HEK293 (cell line): ENCODE measurements at regions not wholly inside any gene's neighbourhood (a gene's known extent, or its start where the extent isn't known, plus 50 kb on each side); places are given as distances from the start of the nearest gene placed in this dataset.

Experiments
- CTCF ChIA-PET: fragments of 350-600 bp; formaldehyde crosslinking; extraction: SDS; loops from one replicate; lab custom pipeline; 2021; ENCODE audit warnings: antibody characterized with exemption; lab: Yijun Ruan, JAX
- POLR2A ChIA-PET: fragments of 300-600 bp; formaldehyde crosslinking; extraction: SDS; loops from one replicate; lab custom pipeline; 2020; ENCODE audit warnings: antibody characterized with exemption, inconsistent platforms; lab: Yijun Ruan, JAX
- H3K27ac ChIP-seq: fragments of 200-500 bp; sonication (Bioruptor generic); 2 replicates; pipeline ENCODE4 v1.5.1; 2014; ENCODE audit warnings: low read depth, low read length, control low read depth, inconsistent platforms; ENCODE audit errors: extremely low read depth
- H3K36me3 ChIP-seq, 2 experiments: fragments of 200-500 bp in 1 of 2; sonication (Bioruptor generic) in 1 of 2; 1 replicate in 1 of 2; 2 replicates in 1 of 2; pipeline ENCODE4 v1.5.1; 2014 to 2017; ENCODE audit warnings: inconsistent platforms in 2 of 2, low read length in 2 of 2; ENCODE audit not compliant: control insufficient read depth in 2 of 2, insufficient read depth in 1 of 2
- H3K4me1 ChIP-seq: fragments of 200-500 bp; sonication (Bioruptor generic); 2 replicates; pipeline ENCODE4 v1.5.1; 2014; ENCODE audit warnings: mild to moderate bottlenecking, low read length, inconsistent platforms; ENCODE audit not compliant: control insufficient read depth, insufficient read depth
- H3K4me3 ChIP-seq: 2 replicates; pipeline ENCODE4 v1.5.1; 2011; ENCODE audit warnings: low read depth, mild to moderate bottlenecking, control low read depth, low read length, moderate library complexity
- H3K9me3 ChIP-seq: fragments of 200-500 bp; sonication (Bioruptor generic); 2 replicates; pipeline ENCODE4 v1.5.1; 2014; ENCODE audit warnings: low read depth, low read length, inconsistent platforms; ENCODE audit not compliant: control insufficient read depth, insufficient read depth
- MYNN ChIP-seq: fragments of 450-650 bp; formaldehyde crosslinking; IDR thresholded peaks from 2 replicates; pipeline ENCODE4 v1.5.1; 2016; ENCODE audit warnings: missing biosample characterization, missing genetic modification characterization, borderline replicate concordance
- SP2 ChIP-seq: fragments of 450-650 bp; formaldehyde crosslinking; IDR thresholded peaks from 2 replicates; pipeline ENCODE4 v1.5.1; 2016; ENCODE audit warnings: missing biosample characterization, missing genetic modification characterization
- TCF7L2 ChIP-seq: IDR thresholded peaks from 2 replicates; pipeline ENCODE4 v1.6.1; 2011; ENCODE audit warnings: low read depth, mild to moderate bottlenecking, inconsistent platforms, low read length, moderate library complexity, borderline replicate concordance
- ZNF155 ChIP-seq: fragments of 450-650 bp; formaldehyde crosslinking; IDR thresholded peaks from 2 replicates; pipeline ENCODE4 v1.5.1; 2016; ENCODE audit warnings: missing biosample characterization, missing genetic modification characterization
- ZNF18 ChIP-seq: fragments of 450-650 bp; formaldehyde crosslinking; IDR thresholded peaks from 2 replicates; pipeline ENCODE4 v1.5.1; 2016; ENCODE audit warnings: missing biosample characterization, missing genetic modification characterization
- ZNF223 ChIP-seq: fragments of 450-650 bp; formaldehyde crosslinking; IDR thresholded peaks from 2 replicates; pipeline ENCODE4 v1.5.1; 2016; ENCODE audit warnings: missing biosample characterization, missing genetic modification characterization
- ZNF23 ChIP-seq: fragments of 450-650 bp; formaldehyde crosslinking; IDR thresholded peaks from 2 replicates; pipeline ENCODE4 v1.5.1; 2016; ENCODE audit warnings: missing biosample characterization, missing genetic modification characterization, borderline replicate concordance
- ZNF416 ChIP-seq: fragments of 450-650 bp; formaldehyde crosslinking; IDR thresholded peaks from 2 replicates; pipeline ENCODE4 v1.5.1; 2016; ENCODE audit warnings: missing biosample characterization, missing genetic modification characterization
- ZNF560 ChIP-seq: fragments of 450-650 bp; formaldehyde crosslinking; IDR thresholded peaks from 2 replicates; pipeline ENCODE4 v1.5.1; 2017; ENCODE audit warnings: missing biosample characterization, missing genetic modification characterization, borderline replicate concordance
- ZNF654 ChIP-seq: fragments of 450-650 bp; formaldehyde crosslinking; IDR thresholded peaks from 2 replicates; pipeline ENCODE4 v1.5.1; 2016; ENCODE audit warnings: low read depth, missing biosample characterization, missing genetic modification characterization
- ZSCAN18 ChIP-seq: fragments of 450-650 bp; formaldehyde crosslinking; IDR thresholded peaks from 2 replicates; pipeline ENCODE4 v1.5.1; 2016; ENCODE audit warnings: missing biosample characterization, missing genetic modification characterization
- TF ChIP-seq, protein P1 (sequence below): fragments of 450-650 bp; formaldehyde crosslinking; conservative IDR thresholded peaks from 2 replicates; pipeline ENCODE4 v1.5.1; 2016; ENCODE audit warnings: low read depth, missing biosample characterization, missing genetic modification characterization
- TF ChIP-seq, protein P2 (sequence below): fragments of 450-650 bp; formaldehyde crosslinking; IDR thresholded peaks from 2 replicates; pipeline ENCODE4 v1.5.1; 2017; ENCODE audit warnings: missing biosample characterization, missing genetic modification characterization

DNA sequence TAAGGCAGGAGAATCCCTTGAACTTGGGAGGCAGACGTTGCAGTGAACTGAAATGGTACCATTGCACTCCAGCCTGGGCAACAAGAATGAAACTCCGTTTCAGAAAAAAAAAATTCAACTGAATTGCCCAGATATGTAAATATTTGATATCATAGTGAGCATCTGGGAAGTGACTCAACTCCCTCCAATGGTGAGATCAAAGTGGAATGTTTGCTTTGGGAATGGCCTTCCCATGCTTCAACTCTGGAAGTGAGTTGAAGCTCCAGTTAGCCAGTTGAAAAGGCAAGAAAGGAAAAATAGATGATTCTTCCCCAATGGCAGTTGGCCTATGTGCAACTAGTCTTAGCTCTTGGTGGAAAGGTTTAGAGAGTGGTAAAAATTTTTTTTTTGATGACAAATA lies 131.6 kb upstream of the CMC1 start:
- CTCF ChIA-PET = interaction anchor here (0.6 to 1.1 kb wide), 3 partner anchors 12 to 388 kb away, joined by 3 read pairs; partner anchors contain the start of gene EOMES
- no peak overlapping the region for H3K4me3 ChIP-seq
- TF ChIP-seq SP2 (tag by site-specific recombination) = no peak
- POLR2A ChIA-PET = no interaction called here
- H3K27ac ChIP-seq = no peak overlapping the region
- no peaks in the 10 kb centered on the region for H3K4me1 ChIP-seq
- no peaks in the 10 kb centered on the region for H3K9me3 ChIP-seq
- H3K36me3 ChIP-seq = no peaks in the 10 kb centered on the region

DNA sequence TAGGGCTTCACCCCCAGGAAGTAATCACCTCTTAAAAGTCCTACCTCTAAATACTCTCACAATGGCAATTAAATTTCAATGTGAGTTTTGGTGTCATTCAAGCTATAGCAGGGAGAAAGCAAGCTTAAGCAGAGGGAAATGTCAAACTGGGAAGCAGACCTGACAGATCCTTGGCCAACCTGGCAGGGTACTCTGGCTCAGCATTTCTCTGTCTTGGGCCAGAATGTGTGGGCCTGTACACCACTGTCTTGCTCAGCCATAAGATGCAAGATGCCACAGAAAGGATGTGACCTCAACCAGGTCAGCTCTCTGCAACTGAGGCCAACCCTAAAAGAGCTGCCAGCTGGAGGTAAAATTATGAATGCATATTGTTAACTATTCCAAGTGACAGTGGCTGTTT lies 130.6 kb upstream of the CMC1 start:
- H3K27ac ChIP-seq = no peak overlapping the region
- CTCF ChIA-PET = no interaction called here
- H3K9me3 ChIP-seq = no peaks in the 10 kb centered on the region
- TF ChIP-seq ZNF23 (tag by site-specific recombination) (no peak), ZSCAN18 (tag by site-specific recombination) (no peak), ZNF155 (no peak), ZNF416 (tag by site-specific recombination) (no peak), ZNF560 (tag by site-specific recombination) (no peak), MYNN (tag by site-specific recombination) (no peak)
- TF ChIP-seq, protein P1, sequence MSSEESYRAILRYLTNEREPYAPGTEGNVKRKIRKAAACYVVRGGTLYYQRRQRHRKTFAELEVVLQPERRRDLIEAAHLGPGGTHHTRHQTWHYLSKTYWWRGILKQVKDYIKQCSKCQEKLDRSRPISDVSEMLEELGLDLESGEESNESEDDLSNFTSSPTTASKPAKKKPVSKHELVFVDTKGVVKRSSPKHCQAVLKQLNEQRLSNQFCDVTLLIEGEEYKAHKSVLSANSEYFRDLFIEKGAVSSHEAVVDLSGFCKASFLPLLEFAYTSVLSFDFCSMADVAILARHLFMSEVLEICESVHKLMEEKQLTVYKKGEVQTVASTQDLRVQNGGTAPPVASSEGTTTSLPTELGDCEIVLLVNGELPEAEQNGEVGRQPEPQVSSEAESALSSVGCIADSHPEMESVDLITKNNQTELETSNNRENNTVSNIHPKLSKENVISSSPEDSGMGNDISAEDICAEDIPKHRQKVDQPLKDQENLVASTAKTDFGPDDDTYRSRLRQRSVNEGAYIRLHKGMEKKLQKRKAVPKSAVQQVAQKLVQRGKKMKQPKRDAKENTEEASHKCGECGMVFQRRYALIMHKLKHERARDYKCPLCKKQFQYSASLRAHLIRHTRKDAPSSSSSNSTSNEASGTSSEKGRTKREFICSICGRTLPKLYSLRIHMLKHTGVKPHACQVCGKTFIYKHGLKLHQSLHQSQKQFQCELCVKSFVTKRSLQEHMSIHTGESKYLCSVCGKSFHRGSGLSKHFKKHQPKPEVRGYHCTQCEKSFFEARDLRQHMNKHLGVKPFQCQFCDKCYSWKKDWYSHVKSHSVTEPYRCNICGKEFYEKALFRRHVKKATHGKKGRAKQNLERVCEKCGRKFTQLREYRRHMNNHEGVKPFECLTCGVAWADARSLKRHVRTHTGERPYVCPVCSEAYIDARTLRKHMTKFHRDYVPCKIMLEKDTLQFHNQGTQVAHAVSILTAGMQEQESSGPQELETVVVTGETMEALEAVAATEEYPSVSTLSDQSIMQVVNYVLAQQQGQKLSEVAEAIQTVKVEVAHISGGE (tag by site-specific recombination) = no peak
- H3K36me3 ChIP-seq = no peaks in the 10 kb centered on the region
- no peak overlapping the region for H3K4me3 ChIP-seq
- no peaks in the 10 kb centered on the region for H3K4me1 ChIP-seq
- POLR2A ChIA-PET = no interaction called here

- CTCF ChIA-PET = no interaction called here
- no peaks in the 10 kb centered on the region for H3K4me1 ChIP-seq
- no peaks in the 10 kb centered on the region for H3K9me3 ChIP-seq
- H3K36me3 ChIP-seq = no peaks in the 10 kb centered on the region
- no peak overlapping the region for H3K4me3 ChIP-seq
- TF ChIP-seq TCF7L2 = no peak
- TF ChIP-seq, protein P2, sequence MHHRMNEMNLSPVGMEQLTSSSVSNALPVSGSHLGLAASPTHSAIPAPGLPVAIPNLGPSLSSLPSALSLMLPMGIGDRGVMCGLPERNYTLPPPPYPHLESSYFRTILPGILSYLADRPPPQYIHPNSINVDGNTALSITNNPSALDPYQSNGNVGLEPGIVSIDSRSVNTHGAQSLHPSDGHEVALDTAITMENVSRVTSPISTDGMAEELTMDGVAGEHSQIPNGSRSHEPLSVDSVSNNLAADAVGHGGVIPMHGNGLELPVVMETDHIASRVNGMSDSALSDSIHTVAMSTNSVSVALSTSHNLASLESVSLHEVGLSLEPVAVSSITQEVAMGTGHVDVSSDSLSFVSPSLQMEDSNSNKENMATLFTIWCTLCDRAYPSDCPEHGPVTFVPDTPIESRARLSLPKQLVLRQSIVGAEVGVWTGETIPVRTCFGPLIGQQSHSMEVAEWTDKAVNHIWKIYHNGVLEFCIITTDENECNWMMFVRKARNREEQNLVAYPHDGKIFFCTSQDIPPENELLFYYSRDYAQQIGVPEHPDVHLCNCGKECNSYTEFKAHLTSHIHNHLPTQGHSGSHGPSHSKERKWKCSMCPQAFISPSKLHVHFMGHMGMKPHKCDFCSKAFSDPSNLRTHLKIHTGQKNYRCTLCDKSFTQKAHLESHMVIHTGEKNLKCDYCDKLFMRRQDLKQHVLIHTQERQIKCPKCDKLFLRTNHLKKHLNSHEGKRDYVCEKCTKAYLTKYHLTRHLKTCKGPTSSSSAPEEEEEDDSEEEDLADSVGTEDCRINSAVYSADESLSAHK (tag by site-specific recombination) = no peak
- H3K27ac ChIP-seq = no peak overlapping the region
- POLR2A ChIA-PET = no interaction called here
Observed at GRCh38 chr3:28114893-28115292, 126.5 kb upstream of the CMC1 start.

DNA sequence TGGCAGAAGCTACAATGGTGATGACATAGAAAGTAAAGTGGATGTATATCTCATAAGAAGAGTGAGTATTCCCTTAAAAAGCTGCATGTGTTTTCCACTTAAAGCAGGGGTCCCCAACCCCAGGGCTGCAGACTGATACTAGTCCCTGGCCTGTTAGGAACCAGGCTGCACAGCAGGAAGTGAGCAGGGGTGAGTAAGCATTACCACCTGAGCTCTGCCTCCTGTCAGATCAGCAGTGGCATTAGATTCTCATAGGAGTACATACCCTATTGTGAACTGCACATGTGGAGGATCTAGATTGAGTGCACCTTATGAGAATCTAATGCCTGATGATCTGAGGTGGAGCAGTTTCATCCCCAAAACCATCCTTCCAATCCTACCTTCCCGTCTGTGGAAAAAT lies 126.1 kb upstream of the CMC1 start:
- no peaks in the 10 kb centered on the region for H3K4me1 ChIP-seq
- no peak overlapping the region for H3K4me3 ChIP-seq
- TF ChIP-seq ZNF654 (tag by site-specific recombination) (no peak), ZNF18 (tag by site-specific recombination) (no peak), ZNF223 (tag by site-specific recombination) (no peak)
- TF ChIP-seq, protein P2 (tag by site-specific recombination) = no peak
- no peaks in the 10 kb centered on the region for H3K36me3 ChIP-seq
- no peaks in the 10 kb centered on the region for H3K9me3 ChIP-seq
- ChIA-PET POLR2A (no interaction called here), CTCF (interaction anchor here (0.5 kb wide), 1 partner anchor 11 kb away, joined by 3 read pairs; no protein-coding TSS in a partner anchor)
- H3K27ac ChIP-seq = no peak overlapping the region
